Stimulated activated CD4-positive, alpha-beta T cell treated with anti-CD3 and anti-CD28 coated beads, Interleukin-2, amount 100 ng/mL, for 48 hours (primary cell): ENCODE measurements at regions not wholly inside any gene's neighbourhood (a gene's known extent, or its start where the extent isn't known, plus 50 kb on each side); places are given as distances from the start of the nearest gene placed in this dataset.

ENCODE experiments used
- DNase-seq, 2 donors: peaks; one replicate each; pipeline ENCODE4 v3.0.0-alpha.2; 2020

DNA sequence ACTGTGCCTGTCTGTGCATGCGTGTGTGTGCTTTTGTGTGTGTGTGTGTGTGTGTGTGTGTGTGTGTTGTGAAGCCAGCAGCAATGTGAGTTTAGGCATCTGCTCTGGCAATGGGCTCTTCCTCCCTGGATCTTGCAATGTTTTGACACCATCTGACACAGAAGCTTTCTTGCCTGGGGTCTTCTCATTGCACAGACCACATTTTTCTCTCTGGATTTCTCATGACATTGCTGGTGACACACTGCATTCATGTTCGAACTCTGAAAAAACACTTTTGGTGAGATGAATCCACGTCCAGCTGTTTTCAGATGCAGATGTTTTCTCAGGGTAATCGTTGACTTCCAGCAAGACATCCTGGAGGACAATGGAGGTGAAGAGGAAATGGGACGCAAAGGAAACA is 63.0 kb upstream of the FZD8 start:
- DNase-seq, result no peak

DNA sequence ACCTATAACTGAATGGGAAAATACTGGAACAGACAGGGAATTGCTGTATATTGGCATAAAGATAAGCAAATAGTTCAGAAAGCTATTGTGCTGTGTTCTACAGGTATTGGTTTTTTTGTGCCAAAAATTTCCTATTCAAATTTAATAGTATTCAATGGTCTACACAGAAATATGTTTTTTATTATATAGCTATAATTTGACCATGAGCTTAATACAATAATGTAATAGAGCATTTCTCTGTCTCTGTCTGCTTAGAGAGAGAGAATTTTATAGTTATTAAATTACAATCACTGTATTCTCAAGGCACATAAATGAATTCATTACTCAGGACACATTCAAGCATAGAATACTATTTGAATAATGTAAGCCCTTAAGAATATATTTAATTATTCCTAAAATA is 62.3 kb upstream of the FZD8 start:
- DNase-seq, result no peak

DNA sequence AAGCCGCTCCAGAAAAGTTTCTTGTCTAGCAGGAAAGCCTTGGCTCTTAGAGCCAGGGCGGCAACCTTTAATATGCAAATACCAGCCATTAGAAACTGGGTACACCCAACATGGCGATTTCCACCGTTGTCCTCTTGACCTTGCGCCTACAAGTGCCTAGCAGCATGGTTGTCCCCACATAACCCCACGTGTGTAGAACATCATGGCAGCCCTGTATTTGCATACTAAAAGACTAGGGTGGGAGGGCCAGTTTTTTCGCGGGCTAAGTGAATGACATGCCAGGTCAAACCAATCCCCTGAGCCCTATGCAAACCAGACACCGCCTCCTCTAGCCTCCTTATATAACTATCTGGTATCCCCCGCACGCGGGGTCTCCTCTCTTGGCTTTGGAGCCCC is 58.4 kb upstream of the FZD8 start:
- DNase-seq, result no peak

DNA sequence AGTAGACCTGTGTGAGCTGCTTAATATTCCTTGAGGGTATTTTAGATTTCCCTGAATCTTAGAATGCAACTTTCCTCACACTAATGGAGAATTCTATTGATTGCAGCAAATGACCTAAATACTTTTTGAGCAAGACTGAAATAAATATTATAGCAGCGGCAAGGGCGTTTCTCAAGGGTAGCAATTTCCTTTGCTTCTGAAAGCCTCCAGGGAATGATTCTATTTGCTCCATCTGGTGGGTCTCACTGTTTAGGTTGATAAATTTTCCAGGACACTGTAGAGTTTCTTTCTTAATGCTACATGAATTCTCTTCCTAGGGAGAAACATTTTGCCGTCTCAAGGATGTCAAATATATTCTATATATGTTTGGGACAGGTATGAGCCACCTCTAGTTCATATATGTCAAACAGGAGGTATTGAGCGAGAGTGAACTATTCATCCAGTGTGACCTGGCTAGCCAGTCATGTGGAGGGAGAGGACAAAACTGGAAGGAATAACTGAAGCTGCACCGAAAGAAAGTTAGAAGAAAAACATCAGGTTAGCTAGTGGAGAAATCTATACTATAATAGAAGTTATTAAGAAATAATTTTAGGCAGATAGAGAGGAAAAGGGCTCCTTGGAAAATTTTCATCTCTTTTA is 57.9 kb upstream of the FZD8 start:
- no peak for DNase-seq

DNA sequence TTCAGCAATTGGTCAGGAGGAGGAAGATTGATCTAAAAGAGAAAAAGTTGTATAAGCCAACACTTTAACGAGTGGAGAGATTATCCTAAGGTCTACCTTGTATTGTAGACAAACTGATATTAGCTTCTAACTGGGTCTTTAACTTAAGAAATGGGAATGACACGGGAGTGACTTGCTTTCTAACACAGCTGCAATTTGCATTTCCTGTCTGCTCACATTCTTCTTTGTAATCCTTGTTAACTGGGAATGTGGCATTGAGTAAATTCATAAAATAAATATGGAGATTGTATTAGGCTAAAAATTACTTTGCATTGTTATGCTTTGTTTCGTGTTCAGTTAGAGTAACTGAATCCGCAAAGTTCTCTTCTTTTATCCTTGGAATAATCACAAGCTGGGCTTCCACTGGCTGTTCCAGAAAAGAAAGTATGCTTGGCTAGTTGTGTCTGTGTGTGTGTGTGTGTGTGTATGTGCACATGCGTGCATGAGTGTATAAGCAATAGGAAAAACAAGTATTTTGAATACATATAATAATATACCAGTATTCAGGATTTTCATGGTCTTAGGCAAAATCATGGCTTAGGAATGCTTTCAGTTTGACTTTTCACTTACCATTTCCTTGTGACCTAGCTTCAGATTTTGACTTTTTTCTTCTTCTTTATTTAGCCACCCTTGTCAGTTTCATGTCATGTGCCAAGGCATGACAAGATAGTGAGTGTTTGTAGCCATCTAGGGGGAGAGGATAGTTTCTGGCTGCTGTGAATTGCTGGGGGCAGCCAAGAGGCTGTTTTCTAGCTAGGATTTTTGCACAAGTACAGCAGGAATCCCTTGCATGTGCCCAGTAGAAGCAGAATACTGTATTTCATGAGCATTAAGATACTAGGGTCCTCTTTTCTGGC is 54.5 kb upstream of the FZD8 start:
- DNase-seq, result no peak

DNA sequence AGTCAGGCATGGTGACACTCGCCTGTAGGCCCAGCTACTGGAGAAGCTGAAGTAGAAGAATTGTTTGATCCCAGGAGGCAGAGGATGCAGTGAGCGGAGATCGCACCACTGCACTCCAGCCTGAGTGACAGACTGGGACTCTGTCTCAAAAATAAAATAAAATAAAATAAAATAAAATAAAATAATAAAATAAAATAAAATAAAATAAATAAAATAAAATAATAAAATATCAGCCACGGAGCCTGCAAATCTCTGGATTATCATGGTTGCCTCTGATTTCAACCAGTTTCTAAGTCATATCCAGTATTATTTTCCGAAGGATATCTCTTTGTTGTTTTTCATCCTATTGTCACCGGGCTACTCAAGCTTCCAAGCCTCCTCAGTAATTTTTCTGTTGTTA is 51.7 kb upstream of the FZD8 start:
- no peak for DNase-seq
